ENCODE measurements at regions not wholly inside any gene's neighbourhood (a gene's known extent, or its start where the extent isn't known, plus 50 kb on each side); places are given as distances from the start of the nearest gene placed in this dataset.

- no peaks in the 10 kb centered on the region for H3K4me1 ChIP-seq
- FAIRE-seq (no peak), ATAC-seq (no peak), DNase-seq (ENCODE audit: low read depth in 1 of 2, low spot score in 1 of 2) (no peak)
- POLR2A ChIA-PET = no interaction called here
- H3K9me3 ChIP-seq = no peaks in the 10 kb centered on the region
- no peak for TF ChIP-seq MYC (IDR thresholded peaks at IDR 0.05; ENCODE audit: borderline replicate concordance, low read length)
- TF ChIP-seq HOXA7 (CRISPR knock-in tag; IDR thresholded peaks at IDR 0.05) = no peak
- TF ChIP-seq ZC3H11A (IDR thresholded peaks at IDR 0.05) = no peak
- no peak for TF ChIP-seq HOXB13 (CRISPR knock-in tag; IDR thresholded peaks at IDR 0.05; ENCODE audit: low read depth)
- no peak for TF ChIP-seq USF2 (IDR thresholded peaks at IDR 0.05)
- TF ChIP-seq CEBPB (IDR thresholded peaks at IDR 0.05) = no peak
- TF ChIP-seq FOSB (CRISPR knock-in tag; IDR thresholded peaks at IDR 0.05) = no peak
- H3K4me3 ChIP-seq = no peak overlapping the region
- CTCF ChIA-PET = interaction anchor here (0.7 kb wide), 1 partner anchor 321 kb away, joined by 3 read pairs; no protein-coding TSS in a partner anchor
- H3K27ac ChIP-seq = no peak overlapping the region
- 40% methylated on average over 11 of the region's 11 CpGs for WGBS (ENCODE audit: missing lambda C conversion rate)
- H3K4me2 ChIP-seq = no peak overlapping the region
Observed at GRCh38 chr1:36595349-36595748, 112.6 kb upstream of the CSF3R start.

GRCh38 chr1:36594023-36594422 lies 111.3 kb upstream of the CSF3R start:
- no peak for ATAC-seq
- Histone ChIP-seq H3K4me2 (no peak overlapping the region), H3K4me3 (no peak overlapping the region), H3K27ac (no peak overlapping the region), H3K9me3 (no peaks in the 10 kb centered on the region), H3K4me1 (no peaks in the 10 kb centered on the region)
- no peak for FAIRE-seq
- CTCF ChIA-PET = interaction anchor here (0.8 to 11.4 kb wide), 2 partner anchors 19 to 78 kb away, joined by 3 to 60 read pairs; no protein-coding TSS in a partner anchor
- POLR2A ChIA-PET = no interaction called here
- no peak for TF ChIP-seq JUN (IDR thresholded peaks at IDR 0.05)
- no peak for TF ChIP-seq HDAC2 (IDR thresholded peaks at IDR 0.05)
- no peak for TF ChIP-seq ZC3H11A (IDR thresholded peaks at IDR 0.05)
- no peak for TF ChIP-seq SMC3 (IDR thresholded peaks at IDR 0.05)
- no peak for TF ChIP-seq BCL3 (IDR thresholded peaks at IDR 0.05)
- TF ChIP-seq NFE2L2 (conservative IDR thresholded peaks at IDR 0.05; ENCODE audit: low read length) = no peak
- TF ChIP-seq, protein P1, sequence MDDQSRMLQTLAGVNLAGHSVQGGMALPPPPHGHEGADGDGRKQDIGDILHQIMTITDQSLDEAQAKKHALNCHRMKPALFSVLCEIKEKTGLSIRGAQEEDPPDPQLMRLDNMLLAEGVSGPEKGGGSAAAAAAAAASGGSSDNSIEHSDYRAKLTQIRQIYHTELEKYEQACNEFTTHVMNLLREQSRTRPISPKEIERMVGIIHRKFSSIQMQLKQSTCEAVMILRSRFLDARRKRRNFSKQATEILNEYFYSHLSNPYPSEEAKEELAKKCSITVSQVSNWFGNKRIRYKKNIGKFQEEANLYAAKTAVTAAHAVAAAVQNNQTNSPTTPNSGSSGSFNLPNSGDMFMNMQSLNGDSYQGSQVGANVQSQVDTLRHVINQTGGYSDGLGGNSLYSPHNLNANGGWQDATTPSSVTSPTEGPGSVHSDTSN (IDR thresholded peaks at IDR 0.05) = no peak
- TF ChIP-seq CBX2 (IDR thresholded peaks at IDR 0.05; ENCODE audit: borderline replicate concordance, low read depth) = no peak
- TF ChIP-seq BHLHE40 (IDR thresholded peaks at IDR 0.05; ENCODE audit: low read depth, low read length) = no peak
- no peak for TF ChIP-seq NR3C1 (IDR thresholded peaks at IDR 0.05)
- no peak for TF ChIP-seq RFX5 (IDR thresholded peaks at IDR 0.05)
- WGBS (ENCODE audit: missing lambda C conversion rate) = 25% methylated on average over 7 of the region's 7 CpGs
- no peak for DNase-seq (ENCODE audit: low read depth in 1 of 2, low spot score in 1 of 2)

- FAIRE-seq (no peak), ATAC-seq (no peak)
- CTCF ChIA-PET = interaction anchor here (11.4 kb wide), 1 partner anchor 16 kb away, joined by 60 read pairs; no protein-coding TSS in a partner anchor
Observed at GRCh38 chr1:36591278-36591677, 108.6 kb upstream of the CSF3R start.

More at GRCh38 chr1:36591278-36591677, 108.6 kb upstream of the CSF3R start:
- POLR2A ChIA-PET = no interaction called here
- H3K9me3 ChIP-seq = no peaks in the 10 kb centered on the region
- 40% methylated on average over 7 of the region's 7 CpGs for WGBS (ENCODE audit: missing lambda C conversion rate)
- TF ChIP-seq, protein P2, sequence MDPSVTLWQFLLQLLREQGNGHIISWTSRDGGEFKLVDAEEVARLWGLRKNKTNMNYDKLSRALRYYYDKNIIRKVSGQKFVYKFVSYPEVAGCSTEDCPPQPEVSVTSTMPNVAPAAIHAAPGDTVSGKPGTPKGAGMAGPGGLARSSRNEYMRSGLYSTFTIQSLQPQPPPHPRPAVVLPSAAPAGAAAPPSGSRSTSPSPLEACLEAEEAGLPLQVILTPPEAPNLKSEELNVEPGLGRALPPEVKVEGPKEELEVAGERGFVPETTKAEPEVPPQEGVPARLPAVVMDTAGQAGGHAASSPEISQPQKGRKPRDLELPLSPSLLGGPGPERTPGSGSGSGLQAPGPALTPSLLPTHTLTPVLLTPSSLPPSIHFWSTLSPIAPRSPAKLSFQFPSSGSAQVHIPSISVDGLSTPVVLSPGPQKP (IDR thresholded peaks at IDR 0.05; ENCODE audit: low read depth, low read length) = no peak
- TF ChIP-seq USF2 (IDR thresholded peaks at IDR 0.05) (no peak), BCL3 (IDR thresholded peaks at IDR 0.05) (no peak), ESRRA (IDR thresholded peaks at IDR 0.05; ENCODE audit: borderline replicate concordance, low read length) (no peak), MAZ (IDR thresholded peaks at IDR 0.05; ENCODE audit: borderline replicate concordance, low read depth, low read length) (no peak), PHF8 (IDR thresholded peaks at IDR 0.05; ENCODE audit: borderline replicate concordance, low read depth) (no peak), HOXA7 (CRISPR knock-in tag; IDR thresholded peaks at IDR 0.05) (no peak), KDM1A (IDR thresholded peaks at IDR 0.05; ENCODE audit: low read depth) (no peak), SREBF2 (IDR thresholded peaks at IDR 0.05) (no peak)
- TF ChIP-seq, protein P3, sequence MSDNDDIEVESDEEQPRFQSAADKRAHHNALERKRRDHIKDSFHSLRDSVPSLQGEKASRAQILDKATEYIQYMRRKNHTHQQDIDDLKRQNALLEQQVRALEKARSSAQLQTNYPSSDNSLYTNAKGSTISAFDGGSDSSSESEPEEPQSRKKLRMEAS (IDR thresholded peaks at IDR 0.05) = no peak
- no peak for DNase-seq (ENCODE audit: low read depth in 1 of 2, low spot score in 1 of 2)
- no peak overlapping the region for H3K4me2 ChIP-seq
- no peak overlapping the region for H3K27ac ChIP-seq
- H3K4me3 ChIP-seq = no peak overlapping the region
- no peaks in the 10 kb centered on the region for H3K4me1 ChIP-seq

Measured in A549 (cell line).